ENCODE measurements at regions not wholly inside any gene's neighbourhood (a gene's known extent, or its start where the extent isn't known, plus 50 kb on each side); places are given as distances from the start of the nearest gene placed in this dataset.

- no peak for TF ChIP-seq SIN3A (IDR thresholded peaks at IDR 0.05; ENCODE audit: borderline replicate concordance, insufficient read depth, low read depth, low read length)
- TF ChIP-seq CTCF (IDR thresholded peaks at IDR 0.05): no peak
Observed at GRCh38 chr20:52302736-52303135, 111.2 kb upstream of the ZFP64 start.
